HG03039 (cell line): ENCODE measurements at regions not wholly inside any gene's neighbourhood (a gene's known extent, or its start where the extent isn't known, plus 50 kb on each side); places are given as distances from the start of the nearest gene placed in this dataset.

Experiments used
- ATAC-seq: cut with Tn5 transposase; IDR thresholded peaks from one replicate; pipeline ENCODE4 v1.9.1; 2021; ENCODE audit warnings: mild to moderate bottlenecking, moderate library complexity; ENCODE audit not compliant: unreplicated experiment

DNA sequence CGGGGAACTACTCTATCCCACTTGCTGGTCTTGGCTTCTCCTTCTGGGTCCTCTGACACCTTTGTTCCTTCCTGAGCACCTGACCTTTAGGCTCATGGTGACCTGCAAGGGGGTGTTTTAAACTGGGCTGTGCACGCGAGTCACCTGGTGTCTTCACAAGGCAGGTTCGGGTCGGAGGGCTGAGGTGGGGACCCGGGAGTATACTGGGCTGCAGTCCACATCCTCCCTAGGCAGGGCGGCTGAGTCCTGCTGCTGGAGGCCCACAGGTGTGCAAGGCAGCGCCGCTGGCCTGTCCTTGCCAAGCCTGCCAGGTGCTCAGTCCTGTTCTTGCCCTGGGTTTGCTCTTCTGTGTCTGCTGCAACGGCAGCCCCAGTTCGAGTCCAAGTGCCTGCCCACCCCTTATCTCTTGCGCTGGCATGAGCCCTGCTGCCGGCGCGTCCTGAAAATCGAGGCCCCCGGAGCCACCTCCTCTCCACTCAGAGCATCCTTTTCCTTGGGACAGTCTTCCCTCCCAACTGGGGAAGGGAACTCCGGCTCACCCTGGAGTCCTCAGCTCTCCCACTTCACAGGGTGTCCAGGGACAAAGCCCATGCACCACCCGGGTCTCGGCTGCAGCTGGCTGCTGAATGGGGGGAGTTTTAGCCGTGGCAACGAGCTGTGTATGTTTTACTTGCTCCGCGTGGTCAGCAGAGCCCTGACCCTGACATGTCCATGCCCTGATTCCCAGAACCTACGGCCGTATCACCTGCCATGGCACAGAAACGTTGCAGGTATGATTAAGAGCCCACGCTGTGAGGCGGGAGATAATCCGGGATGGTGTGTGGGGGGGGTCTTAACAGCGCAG lies 193.5 kb downstream of the TEX29 start:
- no peak for ATAC-seq

DNA sequence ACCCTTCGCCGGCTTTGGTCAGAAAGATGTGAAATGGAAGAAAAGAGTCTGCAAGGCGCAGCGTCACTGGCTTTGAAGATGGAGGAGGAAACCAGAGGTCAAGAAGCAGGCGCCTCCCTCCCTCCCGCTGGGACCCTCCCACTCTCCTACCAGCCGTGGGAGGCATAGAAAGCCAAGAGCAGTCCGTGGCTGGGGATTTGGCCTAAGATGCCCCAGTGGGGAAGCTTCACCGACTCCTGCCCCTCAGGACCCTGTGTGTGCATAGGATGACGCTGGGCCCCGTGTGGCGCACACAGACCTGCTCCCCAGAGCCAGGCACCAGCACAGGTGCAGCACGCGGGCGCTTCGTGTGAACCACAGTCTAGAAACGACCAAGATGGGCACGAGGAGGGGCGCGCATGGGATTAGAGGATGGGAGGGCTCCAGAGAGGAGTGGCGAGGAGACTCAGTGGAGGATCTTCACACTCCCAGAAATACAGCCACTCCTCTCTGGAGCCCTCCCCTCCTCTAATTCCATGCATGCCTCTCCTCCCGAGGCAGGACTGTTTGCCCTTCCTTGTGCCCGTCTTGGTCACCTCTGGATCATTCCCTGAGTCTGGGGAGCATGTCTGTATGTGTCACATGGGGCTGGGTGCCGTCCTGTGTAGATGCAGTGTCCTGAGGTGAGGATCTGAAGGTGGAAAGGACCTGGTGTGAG lies 194.3 kb downstream of the TEX29 start:
- ATAC-seq = no peak

DNA sequence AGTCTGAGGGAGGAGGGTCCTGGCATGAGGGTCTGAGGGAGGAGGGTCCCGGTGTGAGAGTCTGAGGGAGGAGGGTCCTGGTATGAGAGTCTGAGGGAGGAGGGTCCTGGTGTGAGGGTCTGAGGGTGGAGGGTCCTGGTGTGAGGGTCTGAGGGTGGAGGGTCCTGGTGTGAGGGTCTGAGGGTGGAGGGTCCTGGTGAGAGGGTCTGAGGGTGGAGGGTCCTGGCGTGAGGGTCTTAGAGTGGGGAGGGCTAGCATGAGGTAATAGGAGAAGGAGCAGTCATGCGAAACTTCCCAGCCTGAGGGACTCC lies 194.8 kb downstream of the TEX29 start:
- ATAC-seq = no peak

- no peak for ATAC-seq
Observed at GRCh38 chr13:111515635-111516034, 195.2 kb downstream of the TEX29 start.

GRCh38 chr13:111516712-111517640 lies 196.5 kb downstream of the TEX29 start:
- ATAC-seq = no peak

- ATAC-seq = no peak
Observed at GRCh38 chr13:111517641-111518010, 197.2 kb downstream of the TEX29 start.

DNA sequence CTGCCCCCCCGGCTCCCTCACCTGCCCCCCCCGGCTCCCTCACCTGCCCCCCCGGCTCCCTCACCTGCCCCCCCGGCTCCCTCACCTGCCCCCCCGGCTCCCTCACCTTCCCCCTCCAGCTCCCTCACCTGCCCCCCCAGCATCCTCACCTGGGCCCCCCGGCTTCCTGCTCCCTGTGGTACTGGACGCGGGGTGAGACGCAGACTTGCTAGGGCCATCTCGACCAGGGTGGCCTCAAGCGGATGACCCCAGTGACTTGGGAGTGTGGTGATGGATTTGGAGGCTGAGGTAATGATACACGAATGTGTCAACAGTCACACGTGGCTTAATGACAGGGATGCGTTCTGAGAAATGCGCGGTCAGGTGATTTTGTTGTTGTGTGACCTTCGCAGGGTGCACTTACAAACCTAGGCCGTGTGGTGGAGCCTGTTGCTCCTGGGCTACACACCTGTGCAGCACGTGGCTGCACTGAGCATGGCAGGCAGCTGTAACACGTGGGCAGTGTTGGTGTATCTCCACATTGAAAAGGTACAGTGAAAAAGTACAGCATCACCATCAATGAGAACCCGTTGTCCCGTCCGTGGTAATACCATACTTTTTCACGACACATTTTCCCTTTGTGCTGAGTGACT lies 197.8 kb downstream of the TEX29 start:
- no peak for ATAC-seq

DNA sequence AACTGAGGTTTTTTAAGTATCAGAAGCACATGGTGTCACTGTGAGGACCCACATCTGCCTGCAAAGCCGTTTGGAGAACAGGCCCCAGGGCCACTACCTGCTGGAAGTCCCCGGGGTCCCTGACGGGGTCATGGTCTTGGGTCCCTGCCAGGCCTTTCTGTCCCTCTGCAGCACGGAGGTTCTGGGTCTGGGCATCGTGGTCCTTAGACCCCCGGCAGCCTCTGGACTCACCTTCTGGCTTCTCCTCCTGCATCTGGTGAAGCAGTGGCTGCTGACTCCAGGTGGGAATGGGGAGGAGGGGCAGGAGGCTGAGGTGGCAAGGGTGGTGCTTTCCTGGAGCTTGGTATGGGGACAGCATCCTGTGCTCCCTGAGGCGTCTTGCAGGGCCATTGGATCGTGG lies 198.6 kb downstream of the TEX29 start:
- ATAC-seq = no peak

DNA sequence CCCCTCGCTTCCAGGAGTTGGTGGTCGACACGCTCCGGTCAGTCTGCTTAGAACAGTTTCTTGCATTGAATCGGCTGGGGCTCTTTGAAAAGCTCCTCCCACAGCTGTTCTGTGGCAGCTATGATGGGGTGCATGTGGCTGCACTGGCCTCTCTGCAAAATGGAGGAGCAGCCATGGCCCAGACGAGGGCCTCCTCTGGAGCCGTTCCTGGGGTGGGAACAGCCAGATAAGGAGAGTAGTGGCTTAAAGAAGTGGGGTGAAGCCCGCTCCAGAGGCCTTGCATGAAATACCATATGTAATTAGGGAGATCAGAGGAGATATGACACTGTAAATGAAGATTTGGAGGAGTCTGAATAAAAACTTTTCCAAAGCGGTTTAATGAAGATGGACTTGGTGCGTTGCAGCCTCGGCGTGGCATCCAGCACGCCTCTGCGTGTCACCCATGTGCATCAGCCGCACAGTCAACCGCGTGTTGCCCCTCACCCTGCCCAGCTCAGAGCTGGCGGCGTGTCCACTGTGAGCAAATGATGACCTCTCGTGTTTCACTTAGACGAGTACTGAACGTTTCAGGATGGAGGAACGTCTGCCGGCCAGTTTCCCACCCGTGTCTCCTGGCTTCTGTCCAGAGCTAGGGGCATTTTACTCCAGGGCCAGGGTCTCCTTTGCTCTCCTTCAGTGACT lies 199.2 kb downstream of the TEX29 start:
- ATAC-seq = no peak

DNA sequence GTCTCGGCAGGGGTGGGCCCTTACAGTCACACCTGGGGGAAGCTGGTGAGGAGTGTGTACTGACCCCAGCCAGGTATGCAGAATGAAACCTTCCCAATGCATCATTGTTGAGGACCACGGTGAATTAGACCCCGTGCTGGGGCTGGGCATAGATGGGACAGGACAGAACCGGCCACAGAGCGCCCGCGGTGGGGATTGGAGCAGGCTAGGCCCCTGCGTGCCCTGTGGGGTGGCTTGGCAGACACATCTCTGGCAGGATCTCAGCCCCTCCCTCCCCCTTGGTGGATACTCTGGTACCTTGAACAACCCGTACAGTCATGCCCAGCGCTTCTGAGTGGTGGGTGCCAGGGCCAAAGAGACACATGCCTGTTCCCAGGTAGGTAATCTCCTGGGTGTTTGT lies 200.6 kb downstream of the TEX29 start:
- no peak for ATAC-seq

DNA sequence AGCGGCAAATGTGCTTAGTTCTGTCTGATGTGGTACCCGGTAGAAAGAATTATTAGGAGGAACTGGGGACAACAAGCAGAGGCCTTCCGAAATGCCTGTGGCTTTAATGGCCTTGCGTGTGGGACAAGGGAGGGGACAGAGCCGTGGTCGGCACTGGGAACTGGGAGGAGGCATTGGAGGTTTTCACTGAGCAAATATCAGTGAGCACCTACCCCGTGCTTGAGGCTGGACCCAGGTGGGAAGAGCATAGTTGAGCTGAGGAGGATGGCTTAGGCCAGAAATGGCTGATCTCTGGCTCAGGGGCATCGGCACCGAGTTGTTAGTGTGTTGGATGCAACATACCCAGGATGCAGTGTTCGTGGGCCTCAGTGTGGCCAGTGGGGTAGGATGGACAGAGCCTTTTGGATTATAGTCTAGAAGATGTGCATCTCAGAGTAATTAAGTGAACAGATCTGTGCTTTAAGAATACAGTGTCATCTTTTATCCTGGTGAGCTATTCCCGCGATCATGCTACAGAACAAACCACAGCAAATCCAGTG lies 201.3 kb downstream of the TEX29 start:
- ATAC-seq = no peak

DNA sequence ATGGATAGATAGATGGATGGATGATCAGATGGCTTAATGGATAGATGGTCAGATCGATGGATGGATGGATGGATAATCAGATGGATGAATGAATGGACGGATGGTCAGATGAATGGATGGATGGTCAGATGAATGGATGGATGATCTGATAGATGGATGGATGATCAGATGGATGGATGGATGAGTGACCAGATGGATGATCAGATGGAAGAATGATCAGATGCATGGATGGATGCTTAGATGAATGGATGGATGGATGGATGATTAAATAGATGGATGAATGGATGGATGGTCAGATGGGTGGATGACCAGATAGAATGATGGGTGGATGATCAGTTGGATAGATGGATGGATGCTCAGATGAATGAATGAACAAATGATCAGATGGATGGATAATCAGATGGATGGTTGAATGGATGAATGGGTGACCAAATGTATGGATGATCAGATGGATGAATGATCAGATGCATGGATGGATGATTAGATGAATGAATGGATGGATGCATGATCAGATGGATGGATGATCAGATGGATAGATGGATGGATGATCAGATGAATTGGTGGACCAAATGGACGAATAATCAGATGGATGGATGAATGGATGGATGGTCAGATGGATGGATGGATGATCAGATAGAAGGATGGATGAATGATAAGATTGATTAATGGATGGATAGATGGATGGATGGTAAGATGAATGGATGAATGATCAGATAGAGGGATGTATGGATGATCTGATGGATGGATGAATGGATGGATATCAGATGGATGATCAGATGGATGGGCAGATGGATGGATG lies 205.1 kb downstream of the TEX29 start:
- no peak for ATAC-seq

GRCh38 chr13:111526922-111527321 lies 206.5 kb downstream of the TEX29 start:
- ATAC-seq = no peak

GRCh38 chr13:111527614-111528229 lies 207.3 kb downstream of the TEX29 start:
- ATAC-seq = no peak

DNA sequence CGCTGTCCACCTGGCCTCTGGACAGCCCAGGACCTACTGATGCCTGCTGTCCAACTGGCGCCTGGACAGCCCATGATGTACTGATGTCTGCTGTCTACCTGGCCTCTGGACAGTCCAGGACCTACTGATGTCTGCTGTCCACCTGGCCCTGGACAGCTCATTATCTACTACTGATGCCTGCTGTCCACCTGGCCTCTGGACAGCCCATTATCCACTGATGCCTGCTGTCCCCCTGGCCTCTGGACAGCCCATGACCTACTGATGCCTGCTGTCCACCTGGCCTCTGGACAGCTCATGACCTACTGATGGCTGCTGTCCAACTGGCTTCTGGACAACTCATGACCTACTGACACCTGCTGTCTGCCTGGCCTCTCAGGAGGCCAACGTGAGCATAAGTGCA lies 208.1 kb downstream of the TEX29 start:
- ATAC-seq = no peak

GRCh38 chr13:111530137-111530870 lies 209.9 kb downstream of the TEX29 start:
- no peak for ATAC-seq

DNA sequence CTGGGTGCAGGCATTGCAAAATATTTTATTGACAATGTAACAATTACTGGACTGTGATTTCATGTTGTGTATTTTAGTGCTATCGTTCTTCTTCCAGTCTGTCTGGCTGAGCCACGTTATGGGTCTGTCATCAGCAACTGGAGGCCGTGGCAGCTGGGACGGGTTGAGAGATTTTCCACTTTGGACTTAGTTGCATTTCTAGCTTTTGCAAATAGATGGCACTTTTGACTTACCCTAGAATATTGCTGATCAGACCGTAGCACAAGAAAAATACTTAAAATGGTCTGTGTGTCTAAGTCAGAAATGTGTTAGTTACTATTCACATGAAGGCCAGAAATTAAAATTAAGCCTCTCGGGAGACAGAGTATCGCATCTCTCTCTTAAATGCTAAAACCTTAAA lies 211.1 kb downstream of the TEX29 start:
- ATAC-seq = no peak

DNA sequence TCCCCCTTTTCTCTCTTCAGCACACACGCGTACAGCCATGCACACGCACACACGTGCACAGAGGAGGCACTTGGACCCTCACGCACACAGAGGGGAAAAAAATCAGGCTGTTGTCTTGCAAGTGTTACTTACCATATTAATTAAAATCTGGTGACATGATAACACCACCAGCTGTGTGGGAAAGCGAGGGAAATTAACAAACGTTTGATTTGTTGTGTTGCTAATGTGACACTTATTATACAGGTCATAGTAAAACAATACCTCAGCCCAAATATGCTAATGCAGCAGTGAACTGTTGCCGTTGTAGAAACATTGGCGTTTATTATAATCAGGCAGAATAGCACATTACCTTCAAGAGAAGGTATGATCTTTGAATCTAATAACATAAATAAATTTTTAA lies 211.7 kb downstream of the TEX29 start:
- no peak for ATAC-seq
